BE2C (cell line): ENCODE measurements at regions not wholly inside any gene's neighbourhood (a gene's known extent, or its start where the extent isn't known, plus 50 kb on each side); places are given as distances from the start of the nearest gene placed in this dataset.

ENCODE experiments used
- DNase-seq: peaks from one replicate; pipeline ENCODE4 v3.0.0-alpha.2; 2020
- H3K27me3 ChIP-seq: fragments of 250-450 bp; sonication (Bioruptor Pico); 2 replicates; pipeline ENCODE4 v1.5.1; 2020; ENCODE audit warnings: mild to moderate bottlenecking
- H3K36me3 ChIP-seq: fragments of 250-450 bp; sonication (Bioruptor Pico); 2 replicates; pipeline ENCODE4 v1.5.1; 2020; ENCODE audit warnings: mild to moderate bottlenecking
- H3K4me1 ChIP-seq: fragments of 250-450 bp; sonication (Bioruptor Pico); 2 replicates; pipeline ENCODE4 v1.5.1; 2020
- H3K4me3 ChIP-seq: 2 replicates; pipeline ENCODE4 v1.5.1; 2011; ENCODE audit warnings: low read depth, low read length
- H3K9me3 ChIP-seq: fragments of 250-450 bp; sonication (Bioruptor Pico); 2 replicates; pipeline ENCODE4 v1.5.1; 2020
- TF ChIP-seq, protein P1 (sequence below): IDR thresholded peaks from 2 replicates; pipeline ENCODE4 v1.5.1; 2012; ENCODE audit warnings: mild to moderate bottlenecking, low read depth, low read length

DNA sequence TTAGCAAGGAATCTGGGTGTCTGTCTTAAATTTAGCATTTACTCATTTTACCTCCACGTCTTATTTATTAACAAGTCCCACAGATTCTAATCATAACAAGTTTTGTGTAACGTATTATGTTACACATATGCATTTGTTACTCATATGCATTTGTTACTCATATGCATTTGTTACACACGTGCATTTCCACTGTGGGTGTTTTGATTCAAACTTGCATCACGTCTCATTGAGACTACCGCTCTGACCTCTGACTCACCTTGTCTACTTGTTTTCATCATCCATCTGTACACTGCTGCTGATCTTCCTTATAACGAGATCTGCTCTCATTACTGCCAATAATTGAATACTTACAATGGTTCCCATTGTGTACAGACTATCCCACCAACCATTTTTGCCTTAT, 1141.4 kb downstream of the TBL1XR1 start:
- Histone ChIP-seq H3K9me3 (no peaks in the 10 kb centered on the region), H3K36me3 (no peaks in the 10 kb centered on the region), H3K27me3 (no peaks in the 10 kb centered on the region), H3K4me1 (no peaks in the 10 kb centered on the region), H3K4me3 (no peak overlapping the region)
- TF ChIP-seq, protein P1, sequence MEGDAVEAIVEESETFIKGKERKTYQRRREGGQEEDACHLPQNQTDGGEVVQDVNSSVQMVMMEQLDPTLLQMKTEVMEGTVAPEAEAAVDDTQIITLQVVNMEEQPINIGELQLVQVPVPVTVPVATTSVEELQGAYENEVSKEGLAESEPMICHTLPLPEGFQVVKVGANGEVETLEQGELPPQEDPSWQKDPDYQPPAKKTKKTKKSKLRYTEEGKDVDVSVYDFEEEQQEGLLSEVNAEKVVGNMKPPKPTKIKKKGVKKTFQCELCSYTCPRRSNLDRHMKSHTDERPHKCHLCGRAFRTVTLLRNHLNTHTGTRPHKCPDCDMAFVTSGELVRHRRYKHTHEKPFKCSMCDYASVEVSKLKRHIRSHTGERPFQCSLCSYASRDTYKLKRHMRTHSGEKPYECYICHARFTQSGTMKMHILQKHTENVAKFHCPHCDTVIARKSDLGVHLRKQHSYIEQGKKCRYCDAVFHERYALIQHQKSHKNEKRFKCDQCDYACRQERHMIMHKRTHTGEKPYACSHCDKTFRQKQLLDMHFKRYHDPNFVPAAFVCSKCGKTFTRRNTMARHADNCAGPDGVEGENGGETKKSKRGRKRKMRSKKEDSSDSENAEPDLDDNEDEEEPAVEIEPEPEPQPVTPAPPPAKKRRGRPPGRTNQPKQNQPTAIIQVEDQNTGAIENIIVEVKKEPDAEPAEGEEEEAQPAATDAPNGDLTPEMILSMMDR = no peak
- DNase-seq = no peak

DNA sequence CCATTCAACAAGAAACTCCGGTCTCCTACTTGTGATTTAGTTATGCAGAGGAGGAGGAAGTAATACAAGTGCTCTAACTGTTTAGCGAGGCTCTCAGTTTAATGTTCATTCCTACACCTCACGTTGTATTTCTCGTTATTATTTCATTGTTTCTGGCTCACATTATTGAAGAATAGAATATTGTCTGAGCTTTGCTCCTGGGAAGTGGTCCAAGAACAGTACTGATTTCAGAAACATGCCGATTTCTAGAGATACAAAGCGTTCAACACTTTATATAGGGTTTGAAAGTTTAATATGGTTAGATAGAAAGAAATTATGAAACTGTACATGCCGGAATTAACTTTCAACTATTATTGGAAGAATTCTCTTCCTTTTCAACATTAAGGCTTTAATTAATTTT, 1145.5 kb downstream of the TBL1XR1 start:
- Histone ChIP-seq H3K27me3 (no peaks in the 10 kb centered on the region), H3K9me3 (no peaks in the 10 kb centered on the region), H3K4me1 (peaks cover 12% of the 10 kb centered on the region), H3K36me3 (no peaks in the 10 kb centered on the region), H3K4me3 (no peak overlapping the region)
- TF ChIP-seq, protein P1 = no peak
- no peak for DNase-seq

- DNase-seq = peak; percentile 45
- Histone ChIP-seq H3K9me3 (no peaks in the 10 kb centered on the region), H3K36me3 (no peaks in the 10 kb centered on the region), H3K4me1 (peaks cover 26% of the 10 kb centered on the region), H3K4me3 (no peak overlapping the region), H3K27me3 (no peaks in the 10 kb centered on the region)
- TF ChIP-seq, protein P1 = no peak
Measured at GRCh38 chr3:176046703-176047102, 1150.6 kb downstream of the TBL1XR1 start.

DNA sequence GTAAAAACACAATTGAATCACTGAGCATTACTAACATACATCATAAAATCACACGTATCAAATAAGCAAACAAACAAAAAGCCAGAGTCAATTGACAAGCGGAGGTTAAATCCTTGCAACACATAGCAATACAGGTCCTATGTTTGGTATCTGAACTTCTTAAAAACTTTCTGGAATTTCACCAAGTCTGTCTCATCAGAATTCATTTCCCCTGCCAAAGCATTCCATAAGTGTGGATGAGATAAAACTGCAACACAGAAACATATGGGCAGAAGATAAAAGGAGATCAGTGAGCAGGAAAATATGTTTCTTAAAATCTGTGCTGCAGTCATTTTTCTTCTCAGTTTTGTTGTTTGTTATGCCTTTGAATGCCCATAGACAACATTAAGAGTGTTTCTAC, 1155.5 kb downstream of the TBL1XR1 start:
- Histone ChIP-seq H3K4me1 (peaks cover 14% of the 10 kb centered on the region), H3K36me3 (no peaks in the 10 kb centered on the region), H3K27me3 (no peaks in the 10 kb centered on the region), H3K4me3 (no peak overlapping the region), H3K9me3 (no peaks in the 10 kb centered on the region)
- TF ChIP-seq, protein P1 = no peak
- no peak for DNase-seq

DNA sequence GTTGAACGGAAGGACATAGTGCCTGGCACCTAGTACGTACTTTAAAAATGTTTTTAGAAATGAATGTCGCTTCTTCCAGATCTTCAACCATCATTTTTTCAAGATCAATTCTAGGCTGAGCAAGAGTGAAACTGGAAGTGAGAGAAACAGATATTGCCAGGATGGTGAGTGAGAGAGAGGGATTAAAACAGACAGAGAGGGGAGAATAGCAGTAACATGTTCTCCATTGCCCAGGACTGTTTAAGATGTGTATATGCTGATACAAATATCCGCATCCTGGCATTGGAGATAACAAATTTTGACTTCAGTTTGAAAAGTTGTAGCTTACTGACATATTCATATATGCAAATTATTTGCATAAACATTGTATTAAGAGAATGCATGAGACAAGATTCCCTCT, 1156.1 kb downstream of the TBL1XR1 start:
- no peaks in the 10 kb centered on the region for H3K27me3 ChIP-seq
- H3K36me3 ChIP-seq = no peaks in the 10 kb centered on the region
- no peak overlapping the region for H3K4me3 ChIP-seq
- H3K4me1 ChIP-seq = peaks cover 8% of the 10 kb centered on the region
- TF ChIP-seq, protein P1 = no peak
- DNase-seq = no peak
- H3K9me3 ChIP-seq = no peaks in the 10 kb centered on the region

GRCh38 chr3:176037636-176038035, 1159.6 kb downstream of the TBL1XR1 start:
- no peaks in the 10 kb centered on the region for H3K4me1 ChIP-seq
- no peaks in the 10 kb centered on the region for H3K9me3 ChIP-seq
- no peak for DNase-seq
- H3K27me3 ChIP-seq = no peaks in the 10 kb centered on the region
- TF ChIP-seq, protein P1 = no peak
- H3K4me3 ChIP-seq = no peak overlapping the region
- H3K36me3 ChIP-seq = no peaks in the 10 kb centered on the region
